Peyer's patch (tissue), 4 donors: ENCODE measurements at regions not wholly inside any gene's neighbourhood (a gene's known extent, or its start where the extent isn't known, plus 50 kb on each side); places are given as distances from the start of the nearest gene placed in this dataset.

Source experiments
- DNase-seq, 3 donors: peaks; one replicate each; pipeline ENCODE4 v3.0.0-alpha.2; 2017 to 2019
- H3K27ac ChIP-seq, 4 donors: fragments of 200-600 bp; sonication (generic); one replicate each; pipeline ENCODE4 v1.5.1; 2016 to 2019
- H3K27me3 ChIP-seq, 2 donors: fragments of 200-600 bp; sonication (generic); one replicate each; pipeline ENCODE4 v1.5.1; 2019
- H3K36me3 ChIP-seq, 3 donors: fragments of 200-600 bp; sonication (generic); one replicate each; pipeline ENCODE4 v1.5.1; 2016 to 2019
- H3K4me1 ChIP-seq, 4 donors: fragments of 200-600 bp; sonication (generic); one replicate each; pipeline ENCODE4 v1.5.1; 2016 to 2019
- H3K4me3 ChIP-seq, 4 donors: fragments of 200-600 bp; sonication (generic); 1 replicate in 3 of 4; 2 replicates in 1 of 4; pipeline ENCODE4 v1.5.1; 2016 to 2019; ENCODE audit warnings: mild to moderate bottlenecking in 1 of 4
- H3K9me3 ChIP-seq, 4 donors: fragments of 200-600 bp; sonication (generic); one replicate each; pipeline ENCODE4 v1.5.1; 2016 to 2019; ENCODE audit warnings: mild to moderate bottlenecking in 1 of 4
- POLR2A ChIP-seq, 2 donors: fragments of 450-650 bp; IDR thresholded peaks; one replicate each; pipeline ENCODE4 v1.5.1; 2017; ENCODE audit warnings: antibody characterized with exemption in 2 of 2, mild to moderate bottlenecking in 2 of 2, moderate library complexity in 2 of 2
- TF ChIP-seq, protein P1 (sequence below), 6 experiments: fragments of 450-650 bp in 4 of 6; fragments of 200-600 bp in 2 of 6; sonication (generic) in 1 of 6; IDR thresholded peaks; one replicate each; pipeline ENCODE4 v1.5.1; 2017 to 2019; ENCODE audit warnings: antibody characterized with exemption in 6 of 6, mild to moderate bottlenecking in 3 of 6, moderate library complexity in 1 of 6

DNA sequence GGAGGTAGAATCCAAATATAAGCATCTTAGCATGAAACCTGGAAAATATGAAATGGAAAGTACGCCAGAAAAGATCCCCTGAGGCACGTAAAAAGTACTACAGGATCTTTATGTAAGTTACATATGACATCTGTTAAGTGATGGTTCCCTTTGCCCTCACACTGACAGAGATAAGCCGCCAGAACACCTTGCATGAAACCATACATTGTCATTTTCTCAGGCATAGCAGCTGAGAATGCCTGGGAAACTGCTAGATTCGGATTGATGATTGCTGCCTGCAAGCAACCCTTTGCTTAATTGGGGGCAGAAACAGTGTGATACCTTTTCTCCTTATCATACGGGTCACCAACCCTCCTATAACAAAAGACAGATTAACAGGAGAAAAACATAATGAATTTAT lies 826.6 kb upstream of the LRRN3 start:
- no peak for DNase-seq
- TF ChIP-seq POLR2A (IDR thresholded peaks at IDR 0.05) = no peak
- TF ChIP-seq, protein P1, sequence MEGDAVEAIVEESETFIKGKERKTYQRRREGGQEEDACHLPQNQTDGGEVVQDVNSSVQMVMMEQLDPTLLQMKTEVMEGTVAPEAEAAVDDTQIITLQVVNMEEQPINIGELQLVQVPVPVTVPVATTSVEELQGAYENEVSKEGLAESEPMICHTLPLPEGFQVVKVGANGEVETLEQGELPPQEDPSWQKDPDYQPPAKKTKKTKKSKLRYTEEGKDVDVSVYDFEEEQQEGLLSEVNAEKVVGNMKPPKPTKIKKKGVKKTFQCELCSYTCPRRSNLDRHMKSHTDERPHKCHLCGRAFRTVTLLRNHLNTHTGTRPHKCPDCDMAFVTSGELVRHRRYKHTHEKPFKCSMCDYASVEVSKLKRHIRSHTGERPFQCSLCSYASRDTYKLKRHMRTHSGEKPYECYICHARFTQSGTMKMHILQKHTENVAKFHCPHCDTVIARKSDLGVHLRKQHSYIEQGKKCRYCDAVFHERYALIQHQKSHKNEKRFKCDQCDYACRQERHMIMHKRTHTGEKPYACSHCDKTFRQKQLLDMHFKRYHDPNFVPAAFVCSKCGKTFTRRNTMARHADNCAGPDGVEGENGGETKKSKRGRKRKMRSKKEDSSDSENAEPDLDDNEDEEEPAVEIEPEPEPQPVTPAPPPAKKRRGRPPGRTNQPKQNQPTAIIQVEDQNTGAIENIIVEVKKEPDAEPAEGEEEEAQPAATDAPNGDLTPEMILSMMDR (IDR thresholded peaks at IDR 0.05) = no peak

DNA sequence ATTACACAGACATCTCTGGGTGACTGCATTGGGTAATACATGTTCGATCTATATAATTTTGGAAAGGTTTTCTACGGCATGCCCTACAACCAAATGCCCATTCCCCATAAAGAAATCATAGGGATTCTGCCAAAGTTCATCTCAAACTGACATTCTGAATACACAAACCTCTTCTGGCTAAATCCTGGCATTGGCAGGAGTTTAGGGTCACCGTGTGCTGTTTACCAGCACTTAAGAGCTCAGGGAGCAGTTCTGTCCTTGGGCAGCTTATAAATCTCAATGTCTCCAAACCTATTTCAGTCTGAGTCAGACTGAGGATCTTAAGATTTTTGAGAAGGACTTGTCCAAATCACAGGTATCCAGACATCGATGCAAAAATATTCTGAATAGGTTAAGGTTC lies 809.6 kb upstream of the LRRN3 start:
- no peak overlapping the region for H3K27ac ChIP-seq
- H3K9me3 ChIP-seq = no peaks in the 10 kb centered on the region
- TF ChIP-seq, protein P1 (IDR thresholded peaks at IDR 0.05) = no peak
- no peak for TF ChIP-seq POLR2A (IDR thresholded peaks at IDR 0.05)
- H3K36me3 ChIP-seq = no peaks in the 10 kb centered on the region
- no peaks in the 10 kb centered on the region for H3K27me3 ChIP-seq
- no peak overlapping the region for H3K4me3 ChIP-seq
- H3K4me1 ChIP-seq = no peaks in the 10 kb centered on the region
- no peak for DNase-seq

More for the DNA sequence above, 826.6 kb upstream of the LRRN3 start:
- Histone ChIP-seq H3K4me1 (no peaks in the 10 kb centered on the region), H3K27ac (no peak overlapping the region), H3K27me3 (no peaks in the 10 kb centered on the region), H3K36me3 (no peaks in the 10 kb centered on the region), H3K4me3 (no peak overlapping the region), H3K9me3 (no peaks in the 10 kb centered on the region)

DNA sequence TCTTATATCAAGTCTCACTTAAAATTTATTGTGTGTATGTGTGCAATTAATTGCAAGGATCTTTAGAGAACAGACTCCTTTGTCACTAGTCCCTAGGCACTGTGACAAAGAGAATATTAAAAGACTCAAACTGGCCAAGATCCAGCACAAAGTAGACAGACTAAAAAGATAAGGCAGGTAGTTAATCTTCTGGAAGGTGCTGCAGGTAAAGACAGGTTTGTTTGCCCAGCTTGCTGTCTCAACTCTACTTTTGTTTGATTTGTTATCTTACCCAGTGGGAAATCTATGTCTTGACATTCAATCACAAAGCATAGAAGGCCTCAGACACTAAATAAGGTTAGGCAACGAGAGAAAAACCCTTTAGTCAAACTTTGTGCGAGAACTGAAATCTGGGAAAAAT lies 807.9 kb upstream of the LRRN3 start:
- no peak for TF ChIP-seq POLR2A (IDR thresholded peaks at IDR 0.05)
- TF ChIP-seq, protein P1 (IDR thresholded peaks at IDR 0.05) = no peak
- H3K9me3 ChIP-seq = no peaks in the 10 kb centered on the region
- no peaks in the 10 kb centered on the region for H3K4me1 ChIP-seq
- no peak overlapping the region for H3K27ac ChIP-seq
- no peaks in the 10 kb centered on the region for H3K36me3 ChIP-seq
- H3K27me3 ChIP-seq = no peaks in the 10 kb centered on the region
- no peak for DNase-seq
- H3K4me3 ChIP-seq = no peak overlapping the region

DNA sequence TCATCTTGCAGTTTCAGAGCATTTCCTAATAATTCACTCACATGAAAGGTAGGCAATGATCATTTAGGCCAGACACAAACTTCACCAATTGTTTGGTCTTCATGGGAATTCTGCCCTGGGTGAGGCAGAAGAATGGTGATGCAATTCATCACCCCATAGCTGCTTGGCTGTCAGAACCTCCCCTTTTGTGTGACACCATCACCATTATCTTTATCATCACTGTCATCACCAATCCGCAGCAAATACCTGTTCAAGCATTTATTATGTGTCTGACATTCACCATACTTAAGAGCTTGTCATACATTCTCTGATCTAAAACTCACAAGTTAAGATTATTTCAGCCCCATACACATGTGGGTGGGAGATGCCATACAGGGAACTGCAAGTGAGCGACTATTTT lies 799.5 kb upstream of the LRRN3 start:
- H3K27ac ChIP-seq = no peak overlapping the region
- no peaks in the 10 kb centered on the region for H3K9me3 ChIP-seq
- TF ChIP-seq, protein P1 (IDR thresholded peaks at IDR 0.05) = no peak
- TF ChIP-seq POLR2A (IDR thresholded peaks at IDR 0.05) = no peak
- no peak for DNase-seq
- H3K36me3 ChIP-seq = no peaks in the 10 kb centered on the region
- H3K4me3 ChIP-seq = no peak overlapping the region
- no peaks in the 10 kb centered on the region for H3K27me3 ChIP-seq
- no peaks in the 10 kb centered on the region for H3K4me1 ChIP-seq

DNA sequence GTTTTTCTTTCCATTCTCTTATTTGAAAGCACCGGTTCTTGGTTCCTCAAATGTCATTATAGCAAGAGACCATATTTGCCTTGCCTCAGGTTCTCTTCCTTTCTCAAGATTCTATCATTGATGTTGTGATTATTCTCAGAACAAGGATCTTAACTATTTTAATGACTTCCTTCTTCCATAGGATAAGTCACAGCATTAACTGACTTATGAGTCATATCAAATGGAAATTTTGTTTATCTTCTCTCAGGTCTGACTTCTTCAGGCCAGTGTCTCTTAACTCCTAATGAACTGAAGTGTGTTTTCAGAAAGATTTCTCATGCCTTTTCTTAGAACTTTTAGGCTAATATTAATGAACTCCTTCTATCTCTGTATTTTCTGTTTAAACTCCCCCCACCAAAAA lies 794.6 kb upstream of the LRRN3 start:
- Histone ChIP-seq H3K9me3 (no peaks in the 10 kb centered on the region), H3K4me1 (no peaks in the 10 kb centered on the region), H3K27ac (no peak overlapping the region), H3K36me3 (no peaks in the 10 kb centered on the region), H3K27me3 (no peaks in the 10 kb centered on the region), H3K4me3 (no peak overlapping the region)
- DNase-seq = no peak
- TF ChIP-seq, protein P1 (IDR thresholded peaks at IDR 0.05) = no peak
- TF ChIP-seq POLR2A (IDR thresholded peaks at IDR 0.05) = no peak

DNA sequence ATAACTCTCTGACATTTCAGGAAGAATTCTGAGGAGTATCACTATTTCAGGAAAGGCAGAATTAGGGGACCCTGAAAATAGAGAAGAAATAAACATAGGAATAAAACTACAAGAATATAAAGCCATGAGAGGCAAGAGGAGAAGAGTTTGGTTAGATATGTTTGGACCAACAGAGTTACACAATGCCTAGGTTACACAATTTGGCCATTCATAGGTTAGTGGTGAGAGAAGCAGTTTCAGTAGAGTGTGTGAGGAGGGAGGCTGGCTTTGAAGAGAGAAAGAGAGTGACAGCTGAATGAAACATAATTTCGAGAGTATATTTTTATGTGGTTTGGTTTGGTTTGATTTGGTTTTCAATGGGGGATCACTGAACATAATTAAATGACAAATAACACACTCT lies 783.2 kb upstream of the LRRN3 start:
- no peaks in the 10 kb centered on the region for H3K36me3 ChIP-seq
- no peak for TF ChIP-seq POLR2A (IDR thresholded peaks at IDR 0.05)
- TF ChIP-seq, protein P1 (IDR thresholded peaks at IDR 0.05) = no peak
- no peaks in the 10 kb centered on the region for H3K9me3 ChIP-seq
- no peak for DNase-seq
- H3K4me1 ChIP-seq = no peaks in the 10 kb centered on the region
- no peaks in the 10 kb centered on the region for H3K27me3 ChIP-seq
- H3K4me3 ChIP-seq = no peak overlapping the region
- H3K27ac ChIP-seq = no peak overlapping the region
